ENCODE measurements at regions not wholly inside any gene's neighbourhood (a gene's known extent, or its start where the extent isn't known, plus 50 kb on each side); places are given as distances from the start of the nearest gene placed in this dataset.

GRCh38 chr11:113549611-113550578, 74.7 kb upstream of the DRD2 start:
- H3K27ac ChIP-seq (ENCODE audit: low read length), result no peak overlapping the region
- H3K4me2 ChIP-seq (ENCODE audit: low read length), result no peak overlapping the region
- no peak for TF ChIP-seq CTCF (IDR thresholded peaks at IDR 0.05; ENCODE audit: low read depth, low read length)
- H3K27me3 ChIP-seq (ENCODE audit: low read depth, low read length), result peaks cover 39% of the 10 kb centered on the region; the same call in 1 of the 2 replicates
- no peaks in the 10 kb centered on the region for H3K9me3 ChIP-seq (ENCODE audit: insufficient read depth, low read length)
- no peaks in the 10 kb centered on the region for H3K4me1 ChIP-seq (ENCODE audit: low read length)
- H3K9ac ChIP-seq (ENCODE audit: low read length), result no peak overlapping the region
- H3K36me3 ChIP-seq (replicated peaks; ENCODE audit: low read depth, low read length), result no peaks in the 10 kb centered on the region
- H2AFZ ChIP-seq (ENCODE audit: low read depth, low read length), result no peak overlapping the region
- no peaks in the 10 kb centered on the region for H3K79me2 ChIP-seq (ENCODE audit: low read length)
- H4K20me1 ChIP-seq (ENCODE audit: insufficient read depth, low read length), result no peaks in the 10 kb centered on the region
- no peak overlapping the region for H3K4me3 ChIP-seq (ENCODE audit: low read length)

- H3K27me3 ChIP-seq (ENCODE audit: low read depth, low read length), result peaks cover 39% of the 10 kb centered on the region; the same call in 1 of the 2 replicates
- no peak overlapping the region for H3K9ac ChIP-seq (ENCODE audit: low read length)
- H3K4me3 ChIP-seq (ENCODE audit: low read length), result no peak overlapping the region
- H3K9me3 ChIP-seq (ENCODE audit: insufficient read depth, low read length), result no peaks in the 10 kb centered on the region
- TF ChIP-seq CTCF (IDR thresholded peaks at IDR 0.05; ENCODE audit: low read depth, low read length) (no peak), EZH2phosphoT487 (IDR thresholded peaks at IDR 0.05; ENCODE audit: low read depth) (no peak)
- H3K4me1 ChIP-seq (ENCODE audit: low read length), result no peaks in the 10 kb centered on the region
- no peak overlapping the region for H3K4me2 ChIP-seq (ENCODE audit: low read length)
- H3K79me2 ChIP-seq (ENCODE audit: low read length), result no peaks in the 10 kb centered on the region
- no peaks in the 10 kb centered on the region for H3K36me3 ChIP-seq (replicated peaks; ENCODE audit: low read depth, low read length)
- H3K27ac ChIP-seq (ENCODE audit: low read length), result no peak overlapping the region
- H2AFZ ChIP-seq (ENCODE audit: low read depth, low read length), result no peak overlapping the region
- no peaks in the 10 kb centered on the region for H4K20me1 ChIP-seq (ENCODE audit: insufficient read depth, low read length)
Measured at GRCh38 chr11:113549061-113549460, 73.9 kb upstream of the DRD2 start.

- Histone ChIP-seq H3K79me2 (ENCODE audit: low read length) (no peaks in the 10 kb centered on the region), H4K20me1 (ENCODE audit: insufficient read depth, low read length) (no peaks in the 10 kb centered on the region), H3K36me3 (replicated peaks; ENCODE audit: low read depth, low read length) (no peaks in the 10 kb centered on the region), H2AFZ (ENCODE audit: low read depth, low read length) (no peak overlapping the region), H3K27ac (ENCODE audit: low read length) (no peak overlapping the region), H3K9ac (ENCODE audit: low read length) (no peak overlapping the region), H3K27me3 (ENCODE audit: low read depth, low read length) (peaks cover 37% of the 10 kb centered on the region; the same call in 1 of the 2 replicates), H3K4me3 (ENCODE audit: low read length) (no peak overlapping the region), H3K4me1 (ENCODE audit: low read length) (no peaks in the 10 kb centered on the region), H3K4me2 (ENCODE audit: low read length) (no peak overlapping the region), H3K9me3 (ENCODE audit: insufficient read depth, low read length) (no peaks in the 10 kb centered on the region)
- TF ChIP-seq EZH2phosphoT487 (IDR thresholded peaks at IDR 0.05; ENCODE audit: low read depth) (no peak), CTCF (IDR thresholded peaks at IDR 0.05; ENCODE audit: low read depth, low read length) (no peak)
Measured at GRCh38 chr11:113547739-113548138, 72.5 kb upstream of the DRD2 start.

GRCh38 chr11:113546757-113547507, 71.7 kb upstream of the DRD2 start:
- no peak overlapping the region for H3K27ac ChIP-seq (ENCODE audit: low read length)
- H2AFZ ChIP-seq (ENCODE audit: low read depth, low read length), result no peak overlapping the region
- TF ChIP-seq EZH2phosphoT487 (IDR thresholded peaks at IDR 0.05; ENCODE audit: low read depth), result no peak
- TF ChIP-seq CTCF (IDR thresholded peaks at IDR 0.05; ENCODE audit: low read depth, low read length), result no peak
- peaks cover 41% of the 10 kb centered on the region; the same call in 1 of the 2 replicates for H3K27me3 ChIP-seq (ENCODE audit: low read depth, low read length)
- no peaks in the 10 kb centered on the region for H3K4me1 ChIP-seq (ENCODE audit: low read length)
- H3K79me2 ChIP-seq (ENCODE audit: low read length), result no peaks in the 10 kb centered on the region
- no peak overlapping the region for H3K4me3 ChIP-seq (ENCODE audit: low read length)
- no peaks in the 10 kb centered on the region for H3K9me3 ChIP-seq (ENCODE audit: insufficient read depth, low read length)
- H3K9ac ChIP-seq (ENCODE audit: low read length), result no peak overlapping the region
- H4K20me1 ChIP-seq (ENCODE audit: insufficient read depth, low read length), result no peaks in the 10 kb centered on the region
- no peak overlapping the region for H3K4me2 ChIP-seq (ENCODE audit: low read length)
- H3K36me3 ChIP-seq (replicated peaks; ENCODE audit: low read depth, low read length), result no peaks in the 10 kb centered on the region
